Fibroblast of peridontal ligament (primary cell): ENCODE measurements at regions not wholly inside any gene's neighbourhood (a gene's known extent, or its start where the extent isn't known, plus 50 kb on each side); places are given as distances from the start of the nearest gene placed in this dataset.

ENCODE experiments used
- DNase-seq: peaks from one replicate; pipeline ENCODE4 v3.0.0-alpha.2; 2010; ENCODE audit errors: extremely low read depth

GRCh38 chr3:64915778-64916177, 228.0 kb upstream of the ADAMTS9 start:
- no peak for DNase-seq

- no peak for DNase-seq
Observed at GRCh38 chr3:64913515-64913914, 225.7 kb upstream of the ADAMTS9 start.

DNA sequence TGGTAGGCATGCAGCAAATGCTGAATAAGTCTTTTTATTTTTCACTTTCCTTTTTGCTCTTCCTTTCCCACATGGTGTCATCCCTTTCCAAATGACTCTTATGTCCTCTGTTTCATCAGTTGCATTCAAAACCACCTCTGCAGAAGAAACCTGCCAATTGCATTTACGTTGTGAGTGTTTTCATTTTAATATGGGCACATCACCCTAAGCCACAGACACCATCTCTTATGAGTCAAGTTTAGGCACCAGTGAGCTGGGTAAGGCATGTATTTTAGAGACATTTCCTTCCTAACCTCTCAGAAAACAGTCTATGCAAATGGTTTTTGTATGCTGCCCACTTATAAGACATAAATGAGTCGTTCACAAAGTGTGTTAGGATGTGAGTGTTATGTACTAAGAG, 223.3 kb upstream of the ADAMTS9 start:
- no peak for DNase-seq

GRCh38 chr3:64909757-64910467, 222.1 kb upstream of the ADAMTS9 start:
- no peak for DNase-seq

DNA sequence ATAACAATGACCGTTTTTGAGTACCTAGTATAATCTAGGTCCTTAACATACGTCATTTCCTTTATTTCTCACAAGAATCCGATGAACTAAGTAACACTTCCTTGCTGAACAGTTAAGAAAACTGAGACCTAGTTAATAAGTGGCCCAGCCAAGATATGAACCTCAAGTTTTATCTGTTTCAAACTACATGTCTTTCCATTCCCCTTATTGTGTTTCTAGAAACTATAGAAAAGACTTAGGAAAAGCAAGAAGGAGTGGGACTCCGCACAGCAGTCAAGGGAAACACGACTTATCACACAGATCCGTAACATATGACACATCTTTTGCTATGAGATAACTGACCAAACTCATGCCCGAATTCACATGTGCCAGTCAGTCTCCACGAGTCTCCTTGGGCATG, 221.2 kb upstream of the ADAMTS9 start:
- DNase-seq = no peak

DNA sequence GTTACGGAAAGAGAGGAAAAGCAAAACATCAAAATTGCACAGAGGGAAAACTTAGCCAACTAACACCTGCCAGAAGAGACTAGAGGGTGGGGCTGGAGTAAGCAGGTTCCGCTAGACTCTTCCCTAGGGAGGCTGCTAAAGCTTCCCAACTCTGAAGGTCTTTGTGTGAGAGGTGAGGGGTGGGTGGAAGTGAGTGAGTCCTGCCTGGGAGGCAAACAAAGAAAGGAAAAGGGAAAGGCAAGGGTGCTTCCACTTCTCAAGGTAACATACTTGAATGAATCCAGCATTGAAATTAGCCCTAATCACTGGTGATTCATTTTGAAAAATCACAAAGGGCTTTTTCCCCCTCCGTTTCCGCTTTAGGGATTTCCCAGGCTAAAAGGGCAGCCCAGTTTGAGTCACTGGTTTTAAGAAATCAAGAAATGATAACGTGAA, 220.5 kb upstream of the ADAMTS9 start:
- no peak for DNase-seq

DNA sequence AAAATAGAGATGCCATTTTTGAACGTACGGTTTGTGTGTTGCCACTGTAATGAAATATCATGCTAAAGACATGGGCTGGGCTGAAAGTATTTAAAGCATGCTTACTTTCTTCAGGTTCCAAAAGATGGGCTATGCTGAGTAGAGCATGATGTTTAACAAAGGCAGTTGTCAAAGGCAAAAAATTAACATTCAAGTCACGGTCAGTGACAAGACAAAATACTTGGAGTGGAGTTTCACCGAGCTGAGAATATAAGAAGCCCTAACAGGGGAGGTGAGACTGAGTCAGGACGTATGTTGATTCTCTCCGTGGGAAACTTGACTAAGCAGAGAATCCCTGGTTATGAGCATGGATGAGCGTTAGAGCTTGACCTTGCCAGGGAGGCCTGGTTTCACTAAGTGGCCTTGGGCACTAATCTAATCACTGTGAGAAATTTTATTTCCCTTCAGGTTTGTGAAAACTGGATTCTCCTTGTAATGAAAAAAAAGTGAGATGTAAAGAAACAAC, 218.2 kb upstream of the ADAMTS9 start:
- DNase-seq = no peak

DNA sequence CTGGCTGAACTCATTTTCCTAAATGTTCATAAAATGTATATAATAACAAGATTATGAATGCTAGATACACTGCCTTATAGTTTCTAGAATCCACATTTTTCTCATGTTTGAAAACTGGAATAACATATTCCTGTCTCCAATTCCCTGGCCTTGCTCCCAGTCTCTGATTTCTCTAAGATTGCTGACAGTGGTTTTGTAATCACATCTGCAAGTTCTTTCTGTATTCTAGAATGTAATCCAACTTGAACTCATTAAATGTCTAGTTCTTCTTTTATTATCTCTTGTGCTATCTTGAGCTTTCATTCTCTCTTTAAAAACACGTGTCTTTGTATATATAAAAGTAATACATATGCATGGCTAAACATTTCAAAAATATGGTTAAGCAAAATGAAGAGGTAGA, 215.2 kb upstream of the ADAMTS9 start:
- peak; percentile 64 for DNase-seq

DNA sequence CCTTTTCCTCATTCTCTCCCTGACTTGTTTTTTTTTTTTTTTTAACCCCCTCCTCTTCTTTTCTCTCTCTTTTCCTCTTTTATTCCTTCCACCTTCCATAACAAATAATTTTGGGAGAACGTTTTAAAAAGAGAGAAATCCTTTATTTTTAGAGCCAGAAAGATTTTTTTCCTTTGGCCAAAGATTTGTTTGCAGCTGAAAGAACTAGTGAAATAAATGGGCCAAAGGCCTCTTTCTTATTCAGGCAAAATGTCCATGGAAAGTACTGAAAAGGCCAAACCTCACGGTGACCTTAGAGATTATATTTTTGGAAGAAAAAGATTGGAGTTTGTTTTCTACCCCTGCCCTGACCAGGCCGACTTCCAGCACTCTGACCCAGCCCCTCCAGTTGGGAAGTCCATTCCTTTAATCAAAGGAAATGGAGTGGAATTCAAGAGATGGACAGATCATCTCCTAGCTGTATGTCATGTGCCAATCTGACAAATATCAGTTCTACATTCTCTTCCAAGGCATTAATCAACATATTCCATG, 214.3 kb upstream of the ADAMTS9 start:
- DNase-seq = no peak

- DNase-seq = peak; percentile 29
Observed at GRCh38 chr3:64901522-64901885, 213.7 kb upstream of the ADAMTS9 start.

DNA sequence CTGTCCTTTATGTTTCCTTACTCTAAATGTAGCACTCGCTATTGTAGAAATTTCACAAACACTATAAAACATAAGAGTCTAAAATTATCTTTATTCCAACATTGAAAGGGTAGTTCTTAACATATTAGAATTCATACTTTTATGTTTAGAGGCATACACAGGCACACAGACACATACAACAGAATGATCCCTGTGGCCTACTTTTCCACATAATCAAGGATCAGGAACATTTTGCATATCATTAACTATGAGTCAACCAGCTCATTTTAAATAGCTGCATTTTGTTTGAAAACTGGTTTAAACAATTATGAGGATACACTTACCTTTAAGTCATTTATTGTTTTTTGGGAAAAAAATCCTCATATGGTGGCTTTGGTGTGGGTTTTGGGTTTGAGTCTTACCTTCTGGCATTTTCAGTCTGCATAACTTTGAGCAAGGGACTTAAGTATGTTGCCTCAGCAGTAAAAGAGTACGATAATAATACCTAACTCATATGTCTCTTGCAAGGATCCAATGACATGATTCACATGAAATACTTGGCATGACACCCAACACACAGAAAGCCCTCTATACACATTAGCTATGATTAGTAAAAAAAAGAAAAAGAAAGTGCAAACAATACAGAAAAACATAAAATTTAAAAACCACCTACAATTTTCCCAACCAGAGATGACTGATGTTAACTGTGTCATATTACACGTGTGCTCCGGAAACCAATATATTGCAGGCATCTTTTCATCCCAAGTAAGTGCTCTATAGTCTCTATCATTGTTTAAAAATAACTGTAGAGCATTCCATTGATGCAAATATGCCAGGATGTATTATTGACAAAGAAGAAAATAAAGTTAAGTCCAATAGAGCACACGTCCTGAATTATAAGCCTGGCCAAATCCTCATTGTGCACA, 213.1 kb upstream of the ADAMTS9 start:
- DNase-seq = peak; percentile 30

DNA sequence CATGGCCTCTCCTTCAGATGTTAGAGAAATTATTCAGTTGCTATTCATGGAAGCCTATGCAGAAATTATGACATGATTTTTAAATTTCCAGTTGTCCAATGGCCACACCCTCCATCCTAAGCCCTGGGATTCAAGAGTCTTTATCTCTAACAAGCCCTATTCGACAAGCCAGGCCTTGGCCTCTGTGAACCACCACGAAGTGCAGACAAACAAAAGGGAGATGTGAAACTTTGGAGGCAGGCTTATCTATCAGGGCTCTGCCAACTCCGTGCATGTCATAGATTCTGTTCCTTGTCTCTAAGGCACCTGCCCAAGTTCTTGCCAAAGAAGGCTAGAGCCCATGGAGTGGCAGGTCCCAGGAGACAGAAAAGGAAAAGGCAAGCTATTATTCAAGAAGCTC, 212.4 kb upstream of the ADAMTS9 start:
- no peak for DNase-seq

GRCh38 chr3:64898941-64899340, 211.1 kb upstream of the ADAMTS9 start:
- DNase-seq = no peak

DNA sequence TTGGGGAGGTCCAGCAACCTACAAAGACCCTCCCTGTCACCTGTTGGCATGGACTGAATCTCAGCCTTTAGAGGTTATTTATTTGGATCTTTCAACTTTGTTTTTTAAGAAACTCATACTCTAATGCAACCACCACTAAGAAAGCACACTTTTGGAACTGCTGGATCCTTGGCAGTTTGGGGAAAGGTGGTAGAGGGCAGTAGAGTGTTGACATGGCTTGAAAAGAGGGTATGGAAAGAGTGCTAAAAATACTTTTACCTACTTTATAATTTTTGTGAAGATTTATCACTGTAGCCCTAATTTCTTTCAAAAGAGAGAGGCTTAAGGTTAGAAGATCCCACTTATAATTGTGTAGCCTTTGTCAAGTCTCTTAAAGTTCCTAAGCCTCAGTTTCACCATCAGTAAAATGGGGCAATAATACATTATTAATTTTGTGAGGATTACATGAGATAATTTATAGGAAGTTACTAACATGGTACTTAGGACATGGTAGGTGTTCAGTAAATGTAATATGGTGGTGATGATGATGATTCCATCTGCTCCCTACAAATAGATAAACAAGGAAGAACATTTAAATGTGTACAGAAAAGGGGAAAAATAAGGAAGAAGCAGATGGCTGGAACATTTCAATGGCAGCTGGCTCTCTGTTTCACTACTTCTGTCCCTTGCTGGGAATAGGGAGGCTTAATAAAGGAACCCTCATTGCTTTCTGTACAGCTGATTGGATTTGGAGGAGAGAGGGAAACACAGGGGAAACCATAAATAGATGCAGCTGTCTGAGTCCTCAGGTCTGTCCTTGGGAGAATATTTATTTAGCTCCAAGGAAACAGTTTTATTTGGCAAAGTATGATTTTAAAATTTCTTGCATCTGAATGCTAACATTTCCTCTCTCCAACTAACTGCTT, 208.4 kb upstream of the ADAMTS9 start:
- DNase-seq = no peak

DNA sequence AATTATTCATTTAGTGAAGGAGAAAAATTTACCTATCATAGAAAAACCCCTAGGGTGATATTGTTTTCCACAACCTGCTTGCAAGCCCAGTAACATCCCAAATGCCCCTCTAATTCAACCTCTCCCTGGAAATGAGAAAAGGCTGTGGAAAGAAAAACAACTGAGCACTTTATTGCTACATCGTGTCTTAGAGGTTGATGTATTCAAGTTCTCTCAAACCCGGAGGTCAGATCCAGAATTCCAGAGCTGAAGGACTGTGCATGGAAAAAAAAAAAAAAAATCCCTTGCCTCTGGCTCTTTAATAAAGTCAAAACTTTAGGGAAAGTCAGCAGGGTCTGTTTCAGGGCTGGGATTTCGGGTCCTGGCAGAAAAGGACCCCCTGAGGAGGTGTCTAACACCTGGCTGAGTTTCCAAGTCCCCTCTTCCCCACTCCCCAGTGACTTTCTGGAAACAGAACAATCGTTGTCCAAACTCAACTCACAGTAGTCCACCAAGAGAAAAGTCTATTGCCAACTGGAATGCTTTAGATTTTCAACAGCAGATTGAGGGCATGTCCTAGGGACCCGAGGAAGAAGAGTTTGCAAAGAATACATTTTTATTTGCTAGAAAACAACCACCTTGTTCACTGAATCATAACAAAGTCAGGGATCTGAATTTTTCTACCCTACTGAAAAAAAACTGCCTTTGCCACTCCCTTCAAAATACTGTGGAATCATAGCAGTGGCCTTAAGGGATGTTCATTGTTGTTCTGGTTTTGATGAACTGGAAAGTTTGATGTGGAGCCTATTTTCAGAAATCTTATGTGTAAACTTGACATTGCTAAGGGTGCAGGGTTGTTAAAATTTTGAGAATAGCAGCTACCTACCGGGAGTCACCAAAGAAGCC, 207.5 kb upstream of the ADAMTS9 start:
- DNase-seq = no peak

DNA sequence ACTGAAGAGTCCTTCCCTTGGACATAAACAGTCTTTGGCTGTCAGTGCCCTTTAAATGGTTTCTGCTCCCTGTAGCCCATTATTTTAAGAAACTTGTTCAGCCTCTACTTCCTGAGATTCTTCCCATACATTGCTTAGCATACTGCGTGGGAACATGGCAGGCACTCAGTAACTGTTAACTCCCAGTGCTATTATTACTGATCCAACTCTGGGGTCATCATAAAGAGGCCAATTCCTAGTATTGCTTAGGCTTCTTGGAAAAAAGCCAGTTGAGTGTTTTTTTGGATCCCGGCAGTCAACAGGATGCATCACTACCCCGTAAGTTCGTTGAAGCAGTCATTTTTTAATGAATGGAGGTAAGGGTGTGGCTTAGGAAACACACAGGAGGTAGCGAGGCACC, 206.2 kb upstream of the ADAMTS9 start:
- DNase-seq = no peak

DNA sequence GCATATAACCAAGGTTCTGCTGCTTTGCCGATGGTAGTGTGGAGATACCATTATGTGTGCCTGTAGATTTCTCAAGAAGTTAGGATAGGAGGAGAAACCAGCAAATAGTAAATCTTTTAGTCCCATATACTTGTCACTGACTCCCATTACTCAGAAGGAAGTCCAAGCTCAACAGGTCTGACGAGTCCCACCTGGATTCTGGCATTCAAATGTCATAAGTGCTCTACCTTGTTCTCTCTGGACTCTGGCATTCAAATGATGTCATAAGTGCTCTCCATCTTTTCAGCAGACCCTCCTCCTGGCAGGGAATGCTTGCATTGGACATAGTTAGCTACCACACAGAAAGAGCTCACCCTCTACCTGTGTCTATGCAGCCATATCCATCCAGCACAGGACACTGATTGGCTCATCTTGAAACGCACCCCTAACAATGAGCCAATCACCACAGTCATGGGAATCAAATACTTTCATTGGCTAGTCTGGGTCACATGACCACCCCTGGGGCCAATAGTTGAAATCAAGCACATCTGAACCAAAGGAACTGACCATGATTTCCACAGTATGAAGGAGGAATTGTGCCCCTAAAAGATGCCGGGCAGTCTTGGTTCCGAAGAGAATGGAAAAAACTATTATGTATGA, 205.0 kb upstream of the ADAMTS9 start:
- DNase-seq = no peak

- no peak for DNase-seq
Observed at GRCh38 chr3:64891021-64891420, 203.2 kb upstream of the ADAMTS9 start.

DNA sequence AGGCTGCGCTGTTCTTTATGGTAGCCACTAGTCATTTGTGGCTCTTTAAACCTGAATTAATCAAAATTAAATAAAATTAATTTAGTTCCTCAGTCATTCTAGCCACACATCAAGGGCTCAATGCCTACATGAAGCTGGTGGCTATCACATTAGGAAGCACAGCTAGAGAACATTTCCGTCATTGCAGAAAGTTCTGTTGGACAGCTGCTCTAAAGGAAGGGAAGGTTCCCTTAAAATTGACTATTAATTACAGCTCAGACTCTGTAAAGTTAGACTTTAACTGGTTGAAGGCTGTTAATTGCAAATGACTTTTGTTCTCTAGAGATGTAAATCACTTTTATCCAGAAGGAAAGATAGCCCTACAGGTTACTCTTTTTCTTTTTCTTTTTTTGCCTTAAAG, 202.7 kb upstream of the ADAMTS9 start:
- DNase-seq = no peak

- peak; percentile 25 for DNase-seq
Observed at GRCh38 chr3:64890006-64890405, 202.2 kb upstream of the ADAMTS9 start.
